ENCODE measurements at regions not wholly inside any gene's neighbourhood (a gene's known extent, or its start where the extent isn't known, plus 50 kb on each side); places are given as distances from the start of the nearest gene placed in this dataset.

DNA sequence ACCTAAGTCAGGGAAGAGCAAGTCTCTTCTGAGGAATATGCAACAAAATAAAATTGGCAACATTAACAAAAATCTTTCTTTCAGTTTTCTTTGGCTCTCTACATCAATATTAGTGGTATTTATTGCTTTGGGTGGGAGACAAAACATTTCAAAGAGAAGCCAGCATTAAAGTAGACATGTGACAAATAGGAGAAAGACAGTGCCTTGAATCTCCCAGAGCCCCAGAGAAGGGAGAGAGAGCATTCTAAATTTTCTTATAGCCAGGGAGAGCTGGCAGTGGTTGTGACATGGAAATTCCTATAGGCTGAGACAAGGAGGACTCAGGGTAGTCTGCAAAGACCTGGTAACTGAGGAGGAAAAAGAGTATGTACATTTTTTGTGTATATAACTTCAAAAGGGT lies 79.4 kb upstream of the NREP start:
- Histone ChIP-seq H3K4me3 (replicated peaks in 1 of 3; ENCODE audit: insufficient read depth in 1 of 3, low read depth in 1 of 3, low read length in 3 of 3) (no peak overlapping the region), H2AFZ (ENCODE audit: low read depth, low read length) (no peak overlapping the region), H3K27me3 (ENCODE audit: control insufficient read depth in 2 of 2, insufficient read depth in 2 of 2, low read length in 2 of 2) (no peaks in the 10 kb centered on the region), H3K4me1 (ENCODE audit: control insufficient read depth, extremely low read depth, insufficient read depth, low read length) (peaks cover 3% of the 10 kb centered on the region), H3K9me1 (replicated peaks; ENCODE audit: control insufficient read depth, extremely low read depth, insufficient read depth, low read length) (no peaks in the 10 kb centered on the region), H3K9me3 (replicated peaks; ENCODE audit: control insufficient read depth, insufficient read depth, low read length) (no peaks in the 10 kb centered on the region), H3K9ac (replicated peaks; ENCODE audit: extremely low read depth, insufficient read depth, low read length) (no peak overlapping the region), H3K36me3 (ENCODE audit: control insufficient read depth in 2 of 2, extremely low read depth in 1 of 2, insufficient read depth in 2 of 2, low read length in 2 of 2) (no peaks in the 10 kb centered on the region), H4K20me1 (replicated peaks; ENCODE audit: control insufficient read depth, extremely low read depth, insufficient read depth, low read length) (no peaks in the 10 kb centered on the region), H3K4me2 (ENCODE audit: insufficient read depth, low read length) (no peak overlapping the region), H3K27ac (ENCODE audit: insufficient read depth, low read depth, low read length) (no peak overlapping the region), H3K79me2 (ENCODE audit: control insufficient read depth, insufficient read depth, low read length) (no peaks in the 10 kb centered on the region)
- no TSS peak for BruUV-seq (replicated peaks)
- CTCF ChIA-PET, result no interaction called here
- no peak for FAIRE-seq
- dilution Hi-C loops (cut with MboI; ENCODE audit: extremely low pct_ligation_motif_present, low sequenced_read_pairs) (no loop called here), intact Hi-C loops (cut with micrococcal nuclease) (no loop called here)
- no peak for DNase-seq (ENCODE audit: low read depth, low spot score)
- POLR2A ChIA-PET, result no interaction called here
- TF ChIP-seq MYC (IDR thresholded peaks at IDR 0.05; ENCODE audit: low read depth, low read length) (no peak), GATA2 (IDR thresholded peaks at IDR 0.05; ENCODE audit: insufficient read depth, insufficient read length, low read depth, low read length) (no peak), JUN (IDR thresholded peaks at IDR 0.05; ENCODE audit: borderline replicate concordance, insufficient read depth, insufficient read length, low read depth) (no peak), EZH2 (IDR thresholded peaks at IDR 0.05; ENCODE audit: borderline replicate concordance, low read depth, low read length, severe bottlenecking) (no peak), POLR2A (IDR thresholded peaks at IDR 0.05; ENCODE audit: low read depth, low read length) (no peak), FOS (IDR thresholded peaks at IDR 0.05; ENCODE audit: borderline replicate concordance, insufficient read depth, low read length) (no peak), POLR2AphosphoS5 (IDR thresholded peaks at IDR 0.05; ENCODE audit: insufficient read depth, low read depth, low read length) (no peak)
- TF ChIP-seq, protein P1, sequence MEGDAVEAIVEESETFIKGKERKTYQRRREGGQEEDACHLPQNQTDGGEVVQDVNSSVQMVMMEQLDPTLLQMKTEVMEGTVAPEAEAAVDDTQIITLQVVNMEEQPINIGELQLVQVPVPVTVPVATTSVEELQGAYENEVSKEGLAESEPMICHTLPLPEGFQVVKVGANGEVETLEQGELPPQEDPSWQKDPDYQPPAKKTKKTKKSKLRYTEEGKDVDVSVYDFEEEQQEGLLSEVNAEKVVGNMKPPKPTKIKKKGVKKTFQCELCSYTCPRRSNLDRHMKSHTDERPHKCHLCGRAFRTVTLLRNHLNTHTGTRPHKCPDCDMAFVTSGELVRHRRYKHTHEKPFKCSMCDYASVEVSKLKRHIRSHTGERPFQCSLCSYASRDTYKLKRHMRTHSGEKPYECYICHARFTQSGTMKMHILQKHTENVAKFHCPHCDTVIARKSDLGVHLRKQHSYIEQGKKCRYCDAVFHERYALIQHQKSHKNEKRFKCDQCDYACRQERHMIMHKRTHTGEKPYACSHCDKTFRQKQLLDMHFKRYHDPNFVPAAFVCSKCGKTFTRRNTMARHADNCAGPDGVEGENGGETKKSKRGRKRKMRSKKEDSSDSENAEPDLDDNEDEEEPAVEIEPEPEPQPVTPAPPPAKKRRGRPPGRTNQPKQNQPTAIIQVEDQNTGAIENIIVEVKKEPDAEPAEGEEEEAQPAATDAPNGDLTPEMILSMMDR (IDR thresholded peaks at IDR 0.05; ENCODE audit: extremely low read depth in 1 of 2, insufficient read depth in 1 of 2, low read depth in 1 of 2, low read length in 2 of 2), result no peak
- TF ChIP-seq, protein P2, sequence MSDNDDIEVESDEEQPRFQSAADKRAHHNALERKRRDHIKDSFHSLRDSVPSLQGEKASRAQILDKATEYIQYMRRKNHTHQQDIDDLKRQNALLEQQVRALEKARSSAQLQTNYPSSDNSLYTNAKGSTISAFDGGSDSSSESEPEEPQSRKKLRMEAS (IDR thresholded peaks at IDR 0.05; ENCODE audit: insufficient read depth, insufficient read length), result no peak
